HepG2 (cell line): ENCODE measurements at regions not wholly inside any gene's neighbourhood (a gene's known extent, or its start where the extent isn't known, plus 50 kb on each side); places are given as distances from the start of the nearest gene placed in this dataset.

Experiments
- ATAC-seq: fragments of 200-7000 bp; cut with Tn5 transposase; 3 replicates; pipeline ENCODE4 v1.9.1; 2020; ENCODE audit warnings: mild to moderate bottlenecking, moderate library complexity
- BruUV-seq: library from RNA; stranded (reverse); fragments of 400-500 nt; replicated peaks from 2 replicates; lab custom pipeline; 2021; lab: Mats Ljungman, UMichigan
- CTCF ChIA-PET: fragments of 300-600 bp; formaldehyde crosslinking; extraction: SDS; loops from one replicate; lab custom pipeline; 2021; ENCODE audit warnings: low total read pairs, inconsistent platforms, low intra/inter-chr PET ratio; lab: Yijun Ruan, JAX
- POLR2A ChIA-PET: fragments of 350-600 bp; sonication (Branson Sonifier 250); formaldehyde crosslinking; loops from one replicate; lab custom pipeline; 2020; ENCODE audit warnings: antibody characterized with exemption, inconsistent platforms; lab: Yijun Ruan, JAX
- DNase-seq: peaks from one replicate; pipeline ENCODE4 v3.0.0-alpha.2; 2015; ENCODE audit warnings: low spot score
- FAIRE-seq: peaks from 3 replicates; lab custom pipeline; 2011; peaks lifted over from hg19 to GRCh38; lab: Jason Lieb, UNC
- H2AFZ ChIP-seq: one replicate; pipeline ENCODE4 v1.6.1; 2011; ENCODE audit warnings: low read length, inconsistent platforms
- H3K27ac ChIP-seq: fragments of 300-600 bp; 3 replicates; pipeline ENCODE4 v1.8.0; 2011; ENCODE audit warnings: mixed run types, mild to moderate bottlenecking, mixed read lengths, low read length, inconsistent platforms; ENCODE audit not compliant: insufficient read depth; ENCODE audit errors: extremely low read length
- H3K27me3 ChIP-seq, 2 experiments: fragments of 200-600 bp in 1 of 2; 2 replicates in 1 of 2; 3 replicates in 1 of 2; pipeline versions ENCODE4 v1.6.0 to v1.8.0; 2011; ENCODE audit warnings: low read length in 2 of 2, mild to moderate bottlenecking in 2 of 2, moderate library complexity in 2 of 2, inconsistent platforms in 1 of 2; ENCODE audit not compliant: insufficient read depth in 2 of 2, control insufficient read depth in 1 of 2
- H3K36me3 ChIP-seq, 2 experiments: fragments of 200-600 bp in 1 of 2; replicated peaks in 1 of 2; 2 replicates in 1 of 2; 3 replicates in 1 of 2; pipeline versions ENCODE4 v1.5.1 to v1.8.0; 2011; ENCODE audit warnings: low read length in 2 of 2, inconsistent platforms in 1 of 2; ENCODE audit not compliant: insufficient read depth in 2 of 2, control insufficient read depth in 1 of 2
- H3K4me1 ChIP-seq: 2 replicates; pipeline ENCODE4 v1.5.1; 2012; ENCODE audit warnings: low read length, inconsistent platforms; ENCODE audit not compliant: insufficient read depth
- H3K4me2 ChIP-seq: 2 replicates; pipeline ENCODE4 v1.6.0; 2011; ENCODE audit warnings: low read depth, low read length, inconsistent platforms
- H3K4me3 ChIP-seq, 3 experiments: fragments of 200-600 bp in 1 of 3; sonication (generic), shearing (Covaris generic) in 1 of 3; replicated peaks in 1 of 3; 2 replicates each; pipeline ENCODE4 v1.5.1; 2011 to 2016; ENCODE audit warnings: low read length in 3 of 3, inconsistent platforms in 2 of 3, low read depth in 2 of 3, mild to moderate bottlenecking in 2 of 3, control low read depth in 1 of 3, mixed read lengths in 1 of 3; ENCODE audit not compliant: insufficient read depth in 1 of 3
- H3K79me2 ChIP-seq: one replicate; pipeline ENCODE4 v1.6.1; 2011; ENCODE audit warnings: low read length, inconsistent platforms; ENCODE audit not compliant: insufficient read depth
- H3K9ac ChIP-seq: 2 replicates; pipeline ENCODE4 v1.6.0; 2011; ENCODE audit warnings: mild to moderate bottlenecking, low read depth, low read length, inconsistent platforms; ENCODE audit not compliant: insufficient read depth
- H3K9me3 ChIP-seq: 2 replicates; pipeline ENCODE4 v1.5.1; 2012; ENCODE audit warnings: mild to moderate bottlenecking, low read length
- H4K20me1 ChIP-seq: 2 replicates; pipeline ENCODE4 v1.6.0; 2011; ENCODE audit warnings: inconsistent platforms, mild to moderate bottlenecking, low read length, moderate library complexity; ENCODE audit not compliant: insufficient read depth
- FLYWCH1 ChIP-seq: sonication (generic); formaldehyde crosslinking; IDR thresholded peaks from 2 replicates; pipeline ENCODE4 v1.8.1; 2023; ENCODE audit warnings: mild to moderate bottlenecking, missing genetic modification reagents
- MAF1 ChIP-seq: sonication (generic); formaldehyde crosslinking; IDR thresholded peaks from 2 replicates; pipeline ENCODE4 v1.5.0; 2020; ENCODE audit warnings: missing genetic modification reagents, borderline replicate concordance
- MAFK ChIP-seq, 2 experiments: IDR thresholded peaks in 1 of 2; conservative IDR thresholded peaks in 1 of 2; 2 replicates each; pipeline ENCODE4 v1.6.1; 2011; ENCODE audit warnings: improper control_type of control experiment in 2 of 2, low read length in 2 of 2
- PHF8 ChIP-seq: sonication (generic); formaldehyde crosslinking; IDR thresholded peaks from 2 replicates; pipeline ENCODE4 v1.5.0; 2020; ENCODE audit warnings: missing genetic modification reagents
- SIN3B ChIP-seq: fragments of 150-350 bp; IDR thresholded peaks from 2 replicates; pipeline ENCODE4 v1.6.1; 2014; ENCODE audit warnings: low read length
- ZNF3 ChIP-seq: IDR thresholded peaks from 2 replicates; pipeline ENCODE4 v1.7.0; 2017; ENCODE audit warnings: inconsistent platforms
- ZNF629 ChIP-seq: sonication (generic); formaldehyde crosslinking; conservative IDR thresholded peaks from 2 replicates; pipeline ENCODE4 v1.5.0; 2020; ENCODE audit warnings: missing genetic modification reagents
- ZSCAN25 ChIP-seq: sonication (generic); formaldehyde crosslinking; IDR thresholded peaks from 2 replicates; pipeline ENCODE4 v1.8.0; 2022; ENCODE audit warnings: mild to moderate bottlenecking, missing genetic modification reagents
- WGBS: methylation state at CpG from one replicate; pipeline ENCODE4 v1.1.6; 2017; ENCODE audit warnings: low lambda C conversion rate; 5-methylcytosine and 5-hydroxymethylcytosine counted together
- in situ Hi-C: cut with HindIII; loops from 2 replicates; pipeline ENCODE4 v1.10.0; 2017; ENCODE audit warnings: low pct_unique_long_range_greater_than_20kb; ENCODE audit not compliant: extremely low pct_ligation_motif_present
- intact Hi-C: fragments of 100-400 bp; cut with micrococcal nuclease; formaldehyde crosslinking; loops from one replicate; pipeline ENCODE4 v1.10.0; 2022; ENCODE audit not compliant: unreplicated experiment
- TF ChIP-seq, protein P1 (sequence below): sonication (generic); formaldehyde crosslinking; IDR thresholded peaks from 2 replicates; pipeline ENCODE4 v1.8.0; 2022; ENCODE audit warnings: mild to moderate bottlenecking, missing genetic modification reagents, moderate library complexity
- TF ChIP-seq, protein P2 (sequence below): sonication (generic); formaldehyde crosslinking; IDR thresholded peaks from 2 replicates; pipeline ENCODE4 v1.5.0; 2020; ENCODE audit warnings: missing genetic modification reagents

DNA sequence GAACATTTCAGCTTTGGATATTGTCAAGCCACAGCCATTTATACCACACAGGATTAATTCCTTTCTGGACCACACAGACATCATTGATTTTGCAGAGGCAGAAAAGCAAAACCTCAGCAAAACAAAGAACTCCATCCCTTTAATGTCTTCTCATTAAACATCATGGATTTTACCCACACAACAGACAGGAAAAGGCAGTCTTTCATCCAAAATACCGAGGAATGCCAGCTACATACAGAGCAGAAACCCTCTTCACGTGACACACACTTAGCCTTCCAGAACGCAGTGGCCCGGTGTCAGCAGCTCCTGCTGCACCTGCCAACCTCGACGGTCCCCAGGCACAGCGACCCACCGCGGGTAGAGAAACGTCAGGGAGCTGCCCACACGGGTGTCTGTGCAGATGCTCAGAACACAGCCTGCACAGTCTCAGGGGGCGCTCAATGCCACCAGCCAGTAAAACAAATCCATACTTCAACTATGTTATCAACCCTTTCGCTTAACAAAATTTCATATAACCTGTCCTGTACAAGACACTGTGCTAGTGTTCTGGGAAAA, 304.5 kb downstream of the EIPR1 start:
- Histone ChIP-seq H2AFZ (no peak overlapping the region), H3K9ac (no peak overlapping the region), H3K27me3 (peaks cover 6 to 65% of the 10 kb centered on the region in 2 experiments; a peak in 4 of 5 replicates), H3K79me2 (no peaks in the 10 kb centered on the region), H3K4me3 (no peak overlapping the region), H3K36me3 (no peaks in the 10 kb centered on the region), H3K4me2 (no peak overlapping the region), H4K20me1 (no peaks in the 10 kb centered on the region), H3K27ac (no peak overlapping the region), H3K4me1 (no peaks in the 10 kb centered on the region), H3K9me3 (no peaks in the 10 kb centered on the region)
- TF ChIP-seq MAF1 (no peak), ZNF3 (no peak), ZSCAN25 (no peak), MAFK (conservative IDR thresholded peaks at IDR 0.05 in 1 of 2, IDR thresholded peaks at IDR 0.05 in 1 of 2; ENCODE audit: low read length in 2 of 2) (no peak), SIN3B (no peak), PHF8 (CRISPR knock-in tag) (no peak), ZNF629 (CRISPR knock-in tag) (no peak), FLYWCH1 (CRISPR knock-in tag) (no peak)
- TF ChIP-seq, protein P1, sequence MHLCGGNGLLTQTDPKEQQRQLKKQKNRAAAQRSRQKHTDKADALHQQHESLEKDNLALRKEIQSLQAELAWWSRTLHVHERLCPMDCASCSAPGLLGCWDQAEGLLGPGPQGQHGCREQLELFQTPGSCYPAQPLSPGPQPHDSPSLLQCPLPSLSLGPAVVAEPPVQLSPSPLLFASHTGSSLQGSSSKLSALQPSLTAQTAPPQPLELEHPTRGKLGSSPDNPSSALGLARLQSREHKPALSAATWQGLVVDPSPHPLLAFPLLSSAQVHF (CRISPR knock-in tag), result no peak
- TF ChIP-seq, protein P2, sequence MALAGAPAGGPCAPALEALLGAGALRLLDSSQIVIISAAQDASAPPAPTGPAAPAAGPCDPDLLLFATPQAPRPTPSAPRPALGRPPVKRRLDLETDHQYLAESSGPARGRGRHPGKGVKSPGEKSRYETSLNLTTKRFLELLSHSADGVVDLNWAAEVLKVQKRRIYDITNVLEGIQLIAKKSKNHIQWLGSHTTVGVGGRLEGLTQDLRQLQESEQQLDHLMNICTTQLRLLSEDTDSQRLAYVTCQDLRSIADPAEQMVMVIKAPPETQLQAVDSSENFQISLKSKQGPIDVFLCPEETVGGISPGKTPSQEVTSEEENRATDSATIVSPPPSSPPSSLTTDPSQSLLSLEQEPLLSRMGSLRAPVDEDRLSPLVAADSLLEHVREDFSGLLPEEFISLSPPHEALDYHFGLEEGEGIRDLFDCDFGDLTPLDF, result no peak
- ChIA-PET CTCF (no interaction called here), POLR2A (no interaction called here)
- WGBS, result 7% methylated on average over 12 of the region's 13 CpGs
- intact Hi-C loops, result no loop called here
- FAIRE-seq, result no peak
- ATAC-seq, result peak; percentile 33
- no peak for DNase-seq
- no TSS peak for BruUV-seq
- in situ Hi-C loops, result no loop called here
